ENCODE measurements at regions not wholly inside any gene's neighbourhood (a gene's known extent, or its start where the extent isn't known, plus 50 kb on each side); places are given as distances from the start of the nearest gene placed in this dataset.

DNA sequence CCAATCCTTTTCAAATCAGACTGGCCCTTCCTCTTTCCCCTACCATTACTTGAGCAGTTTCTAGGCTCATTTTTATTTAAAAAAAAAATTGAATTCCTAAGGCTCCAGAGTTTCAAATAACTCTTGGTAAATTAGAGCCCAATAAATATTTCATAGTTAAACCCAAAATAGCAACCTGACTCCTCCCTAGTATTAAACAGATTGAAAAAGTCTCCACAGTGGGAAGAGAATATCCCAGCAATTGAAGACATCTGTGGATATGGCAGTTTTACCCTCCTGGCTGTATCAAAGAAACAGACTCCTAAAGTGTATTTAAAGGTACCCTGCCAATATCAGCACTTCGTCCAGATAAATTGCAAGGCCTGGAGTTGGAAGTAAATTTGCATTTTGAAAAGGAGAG lies 52.7 kb upstream of the GDNF start:
- TF ChIP-seq, protein P1, sequence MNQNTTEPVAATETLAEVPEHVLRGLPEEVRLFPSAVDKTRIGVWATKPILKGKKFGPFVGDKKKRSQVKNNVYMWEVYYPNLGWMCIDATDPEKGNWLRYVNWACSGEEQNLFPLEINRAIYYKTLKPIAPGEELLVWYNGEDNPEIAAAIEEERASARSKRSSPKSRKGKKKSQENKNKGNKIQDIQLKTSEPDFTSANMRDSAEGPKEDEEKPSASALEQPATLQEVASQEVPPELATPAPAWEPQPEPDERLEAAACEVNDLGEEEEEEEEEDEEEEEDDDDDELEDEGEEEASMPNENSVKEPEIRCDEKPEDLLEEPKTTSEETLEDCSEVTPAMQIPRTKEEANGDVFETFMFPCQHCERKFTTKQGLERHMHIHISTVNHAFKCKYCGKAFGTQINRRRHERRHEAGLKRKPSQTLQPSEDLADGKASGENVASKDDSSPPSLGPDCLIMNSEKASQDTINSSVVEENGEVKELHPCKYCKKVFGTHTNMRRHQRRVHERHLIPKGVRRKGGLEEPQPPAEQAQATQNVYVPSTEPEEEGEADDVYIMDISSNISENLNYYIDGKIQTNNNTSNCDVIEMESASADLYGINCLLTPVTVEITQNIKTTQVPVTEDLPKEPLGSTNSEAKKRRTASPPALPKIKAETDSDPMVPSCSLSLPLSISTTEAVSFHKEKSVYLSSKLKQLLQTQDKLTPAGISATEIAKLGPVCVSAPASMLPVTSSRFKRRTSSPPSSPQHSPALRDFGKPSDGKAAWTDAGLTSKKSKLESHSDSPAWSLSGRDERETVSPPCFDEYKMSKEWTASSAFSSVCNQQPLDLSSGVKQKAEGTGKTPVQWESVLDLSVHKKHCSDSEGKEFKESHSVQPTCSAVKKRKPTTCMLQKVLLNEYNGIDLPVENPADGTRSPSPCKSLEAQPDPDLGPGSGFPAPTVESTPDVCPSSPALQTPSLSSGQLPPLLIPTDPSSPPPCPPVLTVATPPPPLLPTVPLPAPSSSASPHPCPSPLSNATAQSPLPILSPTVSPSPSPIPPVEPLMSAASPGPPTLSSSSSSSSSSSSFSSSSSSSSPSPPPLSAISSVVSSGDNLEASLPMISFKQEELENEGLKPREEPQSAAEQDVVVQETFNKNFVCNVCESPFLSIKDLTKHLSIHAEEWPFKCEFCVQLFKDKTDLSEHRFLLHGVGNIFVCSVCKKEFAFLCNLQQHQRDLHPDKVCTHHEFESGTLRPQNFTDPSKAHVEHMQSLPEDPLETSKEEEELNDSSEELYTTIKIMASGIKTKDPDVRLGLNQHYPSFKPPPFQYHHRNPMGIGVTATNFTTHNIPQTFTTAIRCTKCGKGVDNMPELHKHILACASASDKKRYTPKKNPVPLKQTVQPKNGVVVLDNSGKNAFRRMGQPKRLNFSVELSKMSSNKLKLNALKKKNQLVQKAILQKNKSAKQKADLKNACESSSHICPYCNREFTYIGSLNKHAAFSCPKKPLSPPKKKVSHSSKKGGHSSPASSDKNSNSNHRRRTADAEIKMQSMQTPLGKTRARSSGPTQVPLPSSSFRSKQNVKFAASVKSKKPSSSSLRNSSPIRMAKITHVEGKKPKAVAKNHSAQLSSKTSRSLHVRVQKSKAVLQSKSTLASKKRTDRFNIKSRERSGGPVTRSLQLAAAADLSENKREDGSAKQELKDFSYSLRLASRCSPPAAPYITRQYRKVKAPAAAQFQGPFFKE (tag by site-specific recombination; IDR thresholded peaks at IDR 0.05; ENCODE audit: borderline replicate concordance), result no peak
- TF ChIP-seq SP2 (tag by site-specific recombination; IDR thresholded peaks at IDR 0.05), result no peak
- no peak for TF ChIP-seq ZSCAN23 (tag by site-specific recombination; IDR thresholded peaks at IDR 0.05)
- TF ChIP-seq, protein P2, sequence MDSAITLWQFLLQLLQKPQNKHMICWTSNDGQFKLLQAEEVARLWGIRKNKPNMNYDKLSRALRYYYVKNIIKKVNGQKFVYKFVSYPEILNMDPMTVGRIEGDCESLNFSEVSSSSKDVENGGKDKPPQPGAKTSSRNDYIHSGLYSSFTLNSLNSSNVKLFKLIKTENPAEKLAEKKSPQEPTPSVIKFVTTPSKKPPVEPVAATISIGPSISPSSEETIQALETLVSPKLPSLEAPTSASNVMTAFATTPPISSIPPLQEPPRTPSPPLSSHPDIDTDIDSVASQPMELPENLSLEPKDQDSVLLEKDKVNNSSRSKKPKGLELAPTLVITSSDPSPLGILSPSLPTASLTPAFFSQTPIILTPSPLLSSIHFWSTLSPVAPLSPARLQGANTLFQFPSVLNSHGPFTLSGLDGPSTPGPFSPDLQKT (IDR thresholded peaks at IDR 0.05; ENCODE audit: borderline replicate concordance, low read depth, low read length), result no peak
- no peak for TF ChIP-seq KLF10 (tag by site-specific recombination; IDR thresholded peaks at IDR 0.05)
- TF ChIP-seq, protein P3, sequence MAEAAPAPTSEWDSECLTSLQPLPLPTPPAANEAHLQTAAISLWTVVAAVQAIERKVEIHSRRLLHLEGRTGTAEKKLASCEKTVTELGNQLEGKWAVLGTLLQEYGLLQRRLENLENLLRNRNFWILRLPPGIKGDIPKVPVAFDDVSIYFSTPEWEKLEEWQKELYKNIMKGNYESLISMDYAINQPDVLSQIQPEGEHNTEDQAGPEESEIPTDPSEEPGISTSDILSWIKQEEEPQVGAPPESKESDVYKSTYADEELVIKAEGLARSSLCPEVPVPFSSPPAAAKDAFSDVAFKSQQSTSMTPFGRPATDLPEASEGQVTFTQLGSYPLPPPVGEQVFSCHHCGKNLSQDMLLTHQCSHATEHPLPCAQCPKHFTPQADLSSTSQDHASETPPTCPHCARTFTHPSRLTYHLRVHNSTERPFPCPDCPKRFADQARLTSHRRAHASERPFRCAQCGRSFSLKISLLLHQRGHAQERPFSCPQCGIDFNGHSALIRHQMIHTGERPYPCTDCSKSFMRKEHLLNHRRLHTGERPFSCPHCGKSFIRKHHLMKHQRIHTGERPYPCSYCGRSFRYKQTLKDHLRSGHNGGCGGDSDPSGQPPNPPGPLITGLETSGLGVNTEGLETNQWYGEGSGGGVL (tag by site-specific recombination; IDR thresholded peaks at IDR 0.05), result no peak
- TF ChIP-seq SP7 (tag by site-specific recombination; IDR thresholded peaks at IDR 0.05), result no peak
- TF ChIP-seq, protein P4, sequence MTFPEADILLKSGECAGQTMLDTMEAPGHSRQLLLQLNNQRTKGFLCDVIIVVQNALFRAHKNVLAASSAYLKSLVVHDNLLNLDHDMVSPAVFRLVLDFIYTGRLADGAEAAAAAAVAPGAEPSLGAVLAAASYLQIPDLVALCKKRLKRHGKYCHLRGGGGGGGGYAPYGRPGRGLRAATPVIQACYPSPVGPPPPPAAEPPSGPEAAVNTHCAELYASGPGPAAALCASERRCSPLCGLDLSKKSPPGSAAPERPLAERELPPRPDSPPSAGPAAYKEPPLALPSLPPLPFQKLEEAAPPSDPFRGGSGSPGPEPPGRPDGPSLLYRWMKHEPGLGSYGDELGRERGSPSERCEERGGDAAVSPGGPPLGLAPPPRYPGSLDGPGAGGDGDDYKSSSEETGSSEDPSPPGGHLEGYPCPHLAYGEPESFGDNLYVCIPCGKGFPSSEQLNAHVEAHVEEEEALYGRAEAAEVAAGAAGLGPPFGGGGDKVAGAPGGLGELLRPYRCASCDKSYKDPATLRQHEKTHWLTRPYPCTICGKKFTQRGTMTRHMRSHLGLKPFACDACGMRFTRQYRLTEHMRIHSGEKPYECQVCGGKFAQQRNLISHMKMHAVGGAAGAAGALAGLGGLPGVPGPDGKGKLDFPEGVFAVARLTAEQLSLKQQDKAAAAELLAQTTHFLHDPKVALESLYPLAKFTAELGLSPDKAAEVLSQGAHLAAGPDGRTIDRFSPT (tag by site-specific recombination; IDR thresholded peaks at IDR 0.05), result no peak
- TF ChIP-seq ZNF23 (tag by site-specific recombination; IDR thresholded peaks at IDR 0.05; ENCODE audit: borderline replicate concordance), result no peak
- TF ChIP-seq, protein P5, sequence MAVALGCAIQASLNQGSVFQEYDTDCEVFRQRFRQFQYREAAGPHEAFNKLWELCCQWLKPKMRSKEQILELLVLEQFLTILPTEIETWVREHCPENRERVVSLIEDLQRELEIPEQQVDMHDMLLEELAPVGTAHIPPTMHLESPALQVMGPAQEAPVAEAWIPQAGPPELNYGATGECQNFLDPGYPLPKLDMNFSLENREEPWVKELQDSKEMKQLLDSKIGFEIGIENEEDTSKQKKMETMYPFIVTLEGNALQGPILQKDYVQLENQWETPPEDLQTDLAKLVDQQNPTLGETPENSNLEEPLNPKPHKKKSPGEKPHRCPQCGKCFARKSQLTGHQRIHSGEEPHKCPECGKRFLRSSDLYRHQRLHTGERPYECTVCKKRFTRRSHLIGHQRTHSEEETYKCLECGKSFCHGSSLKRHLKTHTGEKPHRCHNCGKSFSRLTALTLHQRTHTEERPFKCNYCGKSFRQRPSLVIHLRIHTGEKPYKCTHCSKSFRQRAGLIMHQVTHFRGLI (tag by site-specific recombination; IDR thresholded peaks at IDR 0.05), result no peak
- TF ChIP-seq, protein P6, sequence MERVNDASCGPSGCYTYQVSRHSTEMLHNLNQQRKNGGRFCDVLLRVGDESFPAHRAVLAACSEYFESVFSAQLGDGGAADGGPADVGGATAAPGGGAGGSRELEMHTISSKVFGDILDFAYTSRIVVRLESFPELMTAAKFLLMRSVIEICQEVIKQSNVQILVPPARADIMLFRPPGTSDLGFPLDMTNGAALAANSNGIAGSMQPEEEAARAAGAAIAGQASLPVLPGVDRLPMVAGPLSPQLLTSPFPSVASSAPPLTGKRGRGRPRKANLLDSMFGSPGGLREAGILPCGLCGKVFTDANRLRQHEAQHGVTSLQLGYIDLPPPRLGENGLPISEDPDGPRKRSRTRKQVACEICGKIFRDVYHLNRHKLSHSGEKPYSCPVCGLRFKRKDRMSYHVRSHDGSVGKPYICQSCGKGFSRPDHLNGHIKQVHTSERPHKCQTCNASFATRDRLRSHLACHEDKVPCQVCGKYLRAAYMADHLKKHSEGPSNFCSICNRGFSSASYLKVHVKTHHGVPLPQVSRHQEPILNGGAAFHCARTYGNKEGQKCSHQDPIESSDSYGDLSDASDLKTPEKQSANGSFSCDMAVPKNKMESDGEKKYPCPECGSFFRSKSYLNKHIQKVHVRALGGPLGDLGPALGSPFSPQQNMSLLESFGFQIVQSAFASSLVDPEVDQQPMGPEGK (tag by site-specific recombination; IDR thresholded peaks at IDR 0.05), result no peak
- TF ChIP-seq ZNF10 (tag by site-specific recombination; IDR thresholded peaks at IDR 0.05), result no peak
- TF ChIP-seq ZNF596 (tag by site-specific recombination; IDR thresholded peaks at IDR 0.05), result no peak
- H3K9me3 ChIP-seq (ENCODE audit: control insufficient read depth, insufficient read depth, low read depth, low read length), result no peaks in the 10 kb centered on the region
- POLR2A ChIA-PET, result no interaction called here
- no peaks in the 10 kb centered on the region for H3K4me1 ChIP-seq (ENCODE audit: control insufficient read depth, insufficient read depth, low read length)
- no peak overlapping the region for H3K4me3 ChIP-seq (ENCODE audit: low read depth, low read length)
- H3K36me3 ChIP-seq (ENCODE audit: control insufficient read depth in 2 of 2, insufficient read depth in 1 of 2, low read length in 2 of 2), result no peaks in the 10 kb centered on the region
- CTCF ChIA-PET, result no interaction called here
- no peak overlapping the region for H3K27ac ChIP-seq (ENCODE audit: extremely low read depth, low read depth, low read length)

All from HEK293 (cell line).